ENCODE measurements at regions not wholly inside any gene's neighbourhood (a gene's known extent, or its start where the extent isn't known, plus 50 kb on each side); places are given as distances from the start of the nearest gene placed in this dataset.

GRCh38 chr3:197427021-197427420 is 128.6 kb upstream of the DLG1 start:
- TF ChIP-seq CTCF (IDR thresholded peaks at IDR 0.05; ENCODE audit: low read depth, low read length, poor library complexity, severe bottlenecking) (no peak), EZH2phosphoT487 (IDR thresholded peaks at IDR 0.05; ENCODE audit: borderline replicate concordance, low read length) (no peak)
